Progenitor cell of endocrine pancreas (in vitro differentiated cells): ENCODE measurements at regions not wholly inside any gene's neighbourhood (a gene's known extent, or its start where the extent isn't known, plus 50 kb on each side); places are given as distances from the start of the nearest gene placed in this dataset.

Experiments used
- DNase-seq: peaks from one replicate; pipeline ENCODE4 v3.0.0; 2021; ENCODE audit warnings: low spot score; ENCODE audit not compliant: unreplicated experiment
- H3K27ac Mint-ChIP-seq: 2 replicates; pipeline ENCODE4 v1.8.0; 2021; ENCODE audit warnings: mild to moderate bottlenecking, moderate library complexity, mixed read lengths
- H3K27me3 Mint-ChIP-seq: 2 replicates; pipeline ENCODE4 v1.8.0; 2021; ENCODE audit warnings: mixed read lengths
- H3K36me3 Mint-ChIP-seq: 2 replicates; pipeline ENCODE4 v1.8.0; 2022; ENCODE audit warnings: mixed read lengths; ENCODE audit not compliant: insufficient read depth
- H3K4me1 Mint-ChIP-seq: 2 replicates; pipeline ENCODE4 v1.8.0; 2021; ENCODE audit warnings: low read depth, mixed read lengths
- H3K4me3 Mint-ChIP-seq: 2 replicates; pipeline ENCODE4 v1.8.0; 2021; ENCODE audit warnings: low read depth, mild to moderate bottlenecking, moderate library complexity, mixed read lengths
- H3K9me3 Mint-ChIP-seq: 2 replicates; pipeline ENCODE4 v1.8.0; 2021; ENCODE audit warnings: low read depth, mixed read lengths
- TF ChIP-seq, protein P1 (sequence below): fragments of 200-600 bp; sonication (generic); IDR thresholded peaks from one replicate; pipeline ENCODE4 v1.5.0; 2021; ENCODE audit warnings: antibody characterized with exemption, mild to moderate bottlenecking; ENCODE audit not compliant: unreplicated experiment

DNA sequence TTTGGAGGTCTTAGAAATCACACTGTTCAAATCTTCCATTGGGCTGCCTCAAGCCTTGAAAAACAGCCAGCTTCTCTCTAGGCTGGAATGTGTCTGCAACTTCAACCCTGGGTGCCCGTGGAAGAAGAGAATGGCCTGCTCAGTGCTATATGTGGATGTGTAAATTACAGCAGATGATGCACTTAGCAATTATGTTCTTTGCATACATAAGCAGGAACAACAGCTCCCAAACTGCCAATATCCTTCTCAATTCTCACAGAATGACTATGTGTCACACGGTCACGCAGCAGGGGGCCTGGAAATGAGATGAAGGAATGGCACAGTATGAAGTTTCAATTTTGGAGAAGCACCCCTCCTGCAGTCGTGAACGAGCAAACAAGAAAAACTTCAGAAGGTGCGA, 175.2 kb upstream of the SMARCA2 start:
- no peaks in the 10 kb centered on the region for H3K4me1 Mint-ChIP-seq
- no peaks in the 10 kb centered on the region for H3K36me3 Mint-ChIP-seq
- TF ChIP-seq, protein P1, sequence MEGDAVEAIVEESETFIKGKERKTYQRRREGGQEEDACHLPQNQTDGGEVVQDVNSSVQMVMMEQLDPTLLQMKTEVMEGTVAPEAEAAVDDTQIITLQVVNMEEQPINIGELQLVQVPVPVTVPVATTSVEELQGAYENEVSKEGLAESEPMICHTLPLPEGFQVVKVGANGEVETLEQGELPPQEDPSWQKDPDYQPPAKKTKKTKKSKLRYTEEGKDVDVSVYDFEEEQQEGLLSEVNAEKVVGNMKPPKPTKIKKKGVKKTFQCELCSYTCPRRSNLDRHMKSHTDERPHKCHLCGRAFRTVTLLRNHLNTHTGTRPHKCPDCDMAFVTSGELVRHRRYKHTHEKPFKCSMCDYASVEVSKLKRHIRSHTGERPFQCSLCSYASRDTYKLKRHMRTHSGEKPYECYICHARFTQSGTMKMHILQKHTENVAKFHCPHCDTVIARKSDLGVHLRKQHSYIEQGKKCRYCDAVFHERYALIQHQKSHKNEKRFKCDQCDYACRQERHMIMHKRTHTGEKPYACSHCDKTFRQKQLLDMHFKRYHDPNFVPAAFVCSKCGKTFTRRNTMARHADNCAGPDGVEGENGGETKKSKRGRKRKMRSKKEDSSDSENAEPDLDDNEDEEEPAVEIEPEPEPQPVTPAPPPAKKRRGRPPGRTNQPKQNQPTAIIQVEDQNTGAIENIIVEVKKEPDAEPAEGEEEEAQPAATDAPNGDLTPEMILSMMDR: no peak
- H3K27me3 Mint-ChIP-seq: peaks cover 25% of the 10 kb centered on the region
- H3K27ac Mint-ChIP-seq: no peak overlapping the region
- DNase-seq: no peak
- H3K4me3 Mint-ChIP-seq: no peak overlapping the region
- H3K9me3 Mint-ChIP-seq: no peaks in the 10 kb centered on the region

DNA sequence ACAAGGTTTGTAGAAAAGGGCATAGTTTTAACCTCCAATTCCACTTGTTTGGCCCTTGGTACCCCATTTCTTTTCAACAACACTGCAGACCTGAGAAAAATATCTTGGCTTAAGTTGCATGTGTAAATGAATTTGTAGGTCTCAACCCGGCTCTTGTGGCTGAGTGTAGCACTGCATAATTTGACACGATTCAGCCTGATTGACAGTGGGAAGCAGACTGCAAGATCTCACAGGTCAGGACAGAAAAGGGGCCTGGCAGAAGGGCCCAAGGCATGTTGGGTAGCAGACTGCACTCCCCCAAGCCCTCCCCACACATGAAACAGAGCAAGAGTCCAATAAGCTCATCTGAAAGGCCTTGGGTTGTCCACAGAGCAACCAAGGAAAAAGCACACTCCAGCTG, 169.7 kb upstream of the SMARCA2 start:
- DNase-seq: no peak
- Mint-ChIP-seq H3K4me3 (no peak overlapping the region), H3K27me3 (peaks cover 19% of the 10 kb centered on the region), H3K9me3 (no peaks in the 10 kb centered on the region), H3K4me1 (peaks cover 5% of the 10 kb centered on the region), H3K27ac (no peak overlapping the region), H3K36me3 (no peaks in the 10 kb centered on the region)
- TF ChIP-seq, protein P1: no peak

DNA sequence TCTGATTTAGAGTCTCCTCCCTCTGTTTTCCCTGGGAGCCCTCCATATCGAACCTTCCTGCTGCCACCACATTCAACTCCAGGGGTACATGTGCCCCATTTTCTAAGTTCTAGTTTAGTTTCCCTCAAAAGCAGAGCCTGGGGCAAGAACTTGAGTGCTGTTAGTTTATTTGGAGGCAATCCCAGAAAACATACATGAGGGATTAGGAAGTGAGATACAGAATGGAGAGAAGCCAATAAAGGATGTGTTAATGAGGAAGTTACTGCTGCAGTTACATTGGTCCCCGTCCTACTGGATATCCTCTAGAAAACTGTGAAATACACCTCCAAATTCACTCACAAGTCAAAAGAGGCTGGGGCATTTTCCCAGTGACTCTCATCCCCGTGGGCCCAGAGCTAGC, 159.4 kb upstream of the SMARCA2 start:
- Mint-ChIP-seq H3K4me1 (no peaks in the 10 kb centered on the region), H3K4me3 (no peak overlapping the region), H3K27me3 (peaks cover 8% of the 10 kb centered on the region), H3K36me3 (no peaks in the 10 kb centered on the region), H3K9me3 (peaks cover 13% of the 10 kb centered on the region), H3K27ac (no peak overlapping the region)
- TF ChIP-seq, protein P1: no peak
- DNase-seq: no peak

DNA sequence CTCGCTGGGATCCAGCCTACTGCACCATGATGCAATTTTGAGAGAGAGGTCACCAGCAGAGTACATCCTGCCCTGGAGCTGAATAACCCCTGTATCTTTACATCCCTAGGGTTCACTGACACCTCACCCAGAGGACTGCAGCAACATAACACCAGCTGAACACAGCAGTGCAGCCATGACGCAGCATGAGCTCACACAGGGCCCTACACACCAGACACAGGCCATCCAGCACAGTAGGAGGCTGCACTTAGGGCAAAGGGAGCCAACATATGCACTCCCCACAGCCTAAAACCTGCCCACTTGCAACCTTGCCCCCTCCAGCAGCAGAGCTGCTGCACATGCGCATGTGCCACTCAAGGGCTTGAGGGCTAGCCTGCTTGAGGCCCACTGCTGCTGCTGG, 157.3 kb upstream of the SMARCA2 start:
- Mint-ChIP-seq H3K27me3 (peaks cover 5% of the 10 kb centered on the region), H3K27ac (no peak overlapping the region), H3K4me3 (no peak overlapping the region), H3K4me1 (no peaks in the 10 kb centered on the region), H3K9me3 (peaks cover 16% of the 10 kb centered on the region), H3K36me3 (no peaks in the 10 kb centered on the region)
- DNase-seq: no peak
- TF ChIP-seq, protein P1: no peak

GRCh38 chr9:1869843-1870242, 145.3 kb upstream of the SMARCA2 start:
- Mint-ChIP-seq H3K4me1 (peaks cover 6% of the 10 kb centered on the region), H3K9me3 (no peaks in the 10 kb centered on the region), H3K27me3 (peaks cover 40% of the 10 kb centered on the region), H3K27ac (no peak overlapping the region), H3K4me3 (no peak overlapping the region), H3K36me3 (no peaks in the 10 kb centered on the region)
- DNase-seq: peak; percentile 14
- TF ChIP-seq, protein P1: peak; percentile 74

DNA sequence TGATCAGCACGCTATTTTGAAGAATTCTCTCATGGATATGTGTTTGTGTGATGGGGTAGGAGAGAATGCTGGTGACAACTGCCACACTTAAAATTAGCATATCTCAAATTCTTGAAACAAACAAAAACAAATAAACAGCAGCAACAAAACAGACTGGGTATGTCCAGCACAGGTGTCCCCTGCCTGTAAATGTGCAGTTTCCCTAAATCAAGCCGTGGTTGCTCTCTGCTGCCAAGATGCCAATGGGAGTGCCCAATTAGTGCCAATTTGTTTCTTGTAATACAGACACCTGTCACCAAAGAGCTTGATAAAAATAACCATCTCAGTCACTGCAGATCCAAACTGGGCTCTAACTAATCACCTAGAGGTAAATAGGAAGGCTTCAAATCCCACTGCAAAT, 144.2 kb upstream of the SMARCA2 start:
- no peak for DNase-seq
- no peak overlapping the region for H3K27ac Mint-ChIP-seq
- TF ChIP-seq, protein P1: no peak

More for the DNA sequence above, 144.2 kb upstream of the SMARCA2 start:
- Mint-ChIP-seq H3K36me3 (no peaks in the 10 kb centered on the region), H3K27me3 (peaks cover 47% of the 10 kb centered on the region), H3K4me3 (no peak overlapping the region), H3K9me3 (no peaks in the 10 kb centered on the region), H3K4me1 (peaks cover 6% of the 10 kb centered on the region)
